MCF 10A (cell line): ENCODE measurements at regions not wholly inside any gene's neighbourhood (a gene's known extent, or its start where the extent isn't known, plus 50 kb on each side); places are given as distances from the start of the nearest gene placed in this dataset.

Experiments
- BruUV-seq: library from RNA; stranded (reverse); fragments of 400-500 nt; replicated peaks from 2 replicates; lab custom pipeline; 2021; lab: Mats Ljungman, UMichigan
- CTCF ChIA-PET: fragments of 300-600 bp; sonication (Branson Sonifier 250); formaldehyde crosslinking; extraction: SDS; loops from one replicate; lab custom pipeline; 2021; ENCODE audit warnings: antibody characterized with exemption, inconsistent platforms; lab: Yijun Ruan, JAX
- POLR2A ChIA-PET: fragments of 300-600, 350-650 bp; sonication (Branson Sonifier 250); formaldehyde crosslinking; extraction: SDS; loops from one replicate; lab custom pipeline; 2020; ENCODE audit warnings: antibody characterized with exemption, inconsistent platforms; lab: Yijun Ruan, JAX
- DNase-seq: peaks from one replicate; pipeline ENCODE4 v3.0.0-alpha.2; 2018; ENCODE audit not compliant: unreplicated experiment
- H3K27ac Mint-ChIP-seq: one replicate; pipeline ENCODE4 v1.8.0; 2022; ENCODE audit warnings: mild to moderate bottlenecking, low read depth, mixed read lengths; ENCODE audit not compliant: unreplicated experiment
- H3K27me3 Mint-ChIP-seq: one replicate; pipeline ENCODE4 v1.8.0; 2022; ENCODE audit warnings: mixed read lengths; ENCODE audit not compliant: insufficient read depth, unreplicated experiment
- H3K36me3 Mint-ChIP-seq: one replicate; pipeline ENCODE4 v1.8.0; 2022; ENCODE audit warnings: mild to moderate bottlenecking, moderate library complexity, mixed read lengths; ENCODE audit not compliant: insufficient read depth, unreplicated experiment
- H3K4me1 Mint-ChIP-seq: one replicate; pipeline ENCODE4 v1.8.0; 2022; ENCODE audit warnings: mixed read lengths; ENCODE audit not compliant: insufficient read depth, unreplicated experiment
- H3K4me3 Mint-ChIP-seq: one replicate; pipeline ENCODE4 v1.8.0; 2022; ENCODE audit warnings: mild to moderate bottlenecking, moderate library complexity, mixed read lengths; ENCODE audit not compliant: unreplicated experiment
- H3K9me3 Mint-ChIP-seq: one replicate; pipeline ENCODE4 v1.8.0; 2022; ENCODE audit warnings: mixed read lengths; ENCODE audit not compliant: unreplicated experiment
- intact Hi-C: fragments of 100-400 bp; cut with micrococcal nuclease; formaldehyde crosslinking; loops from 2 replicates; pipeline ENCODE4 v1.14.1; 2022
- TF ChIP-seq, protein P1 (sequence below): fragments of 200-600 bp; IDR thresholded peaks from one replicate; pipeline ENCODE4 v1.8.0; 2022; ENCODE audit warnings: antibody characterized with exemption, mild to moderate bottlenecking; ENCODE audit not compliant: unreplicated experiment

DNA sequence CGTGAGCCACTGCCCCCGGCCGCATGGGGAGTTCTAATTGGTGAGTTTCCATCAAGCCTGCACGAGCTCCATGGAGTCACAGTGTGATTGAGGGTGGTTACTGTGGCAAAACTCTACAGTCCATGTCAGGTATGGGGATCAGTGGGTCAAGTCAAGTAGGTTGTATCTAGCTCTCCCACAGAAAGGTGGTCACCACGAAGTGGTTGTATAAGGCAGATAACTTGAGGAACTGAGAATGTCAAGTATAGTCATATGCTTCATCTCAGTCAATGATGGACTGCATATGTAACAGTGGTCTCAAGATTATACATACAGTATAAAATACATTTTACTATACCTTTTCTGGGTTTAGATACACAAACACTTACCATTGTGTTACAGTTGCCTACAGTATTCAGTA, 348.6 kb upstream of the ZP4 start:
- no TSS peak for BruUV-seq
- Mint-ChIP-seq H3K36me3 (no peaks in the 10 kb centered on the region), H3K27me3 (no peaks in the 10 kb centered on the region), H3K4me3 (no peak overlapping the region), H3K9me3 (no peaks in the 10 kb centered on the region), H3K4me1 (peaks cover 6% of the 10 kb centered on the region), H3K27ac (no peak overlapping the region)
- intact Hi-C loops: no loop called here
- POLR2A ChIA-PET: no interaction called here
- CTCF ChIA-PET: interaction anchor here (0.6 to 4.0 kb wide), 24 partner anchors 9 to 1738 kb away, joined by 3 to 29 read pairs (median 4); no protein-coding TSS in a partner anchor
- no peak for DNase-seq
- TF ChIP-seq, protein P1, sequence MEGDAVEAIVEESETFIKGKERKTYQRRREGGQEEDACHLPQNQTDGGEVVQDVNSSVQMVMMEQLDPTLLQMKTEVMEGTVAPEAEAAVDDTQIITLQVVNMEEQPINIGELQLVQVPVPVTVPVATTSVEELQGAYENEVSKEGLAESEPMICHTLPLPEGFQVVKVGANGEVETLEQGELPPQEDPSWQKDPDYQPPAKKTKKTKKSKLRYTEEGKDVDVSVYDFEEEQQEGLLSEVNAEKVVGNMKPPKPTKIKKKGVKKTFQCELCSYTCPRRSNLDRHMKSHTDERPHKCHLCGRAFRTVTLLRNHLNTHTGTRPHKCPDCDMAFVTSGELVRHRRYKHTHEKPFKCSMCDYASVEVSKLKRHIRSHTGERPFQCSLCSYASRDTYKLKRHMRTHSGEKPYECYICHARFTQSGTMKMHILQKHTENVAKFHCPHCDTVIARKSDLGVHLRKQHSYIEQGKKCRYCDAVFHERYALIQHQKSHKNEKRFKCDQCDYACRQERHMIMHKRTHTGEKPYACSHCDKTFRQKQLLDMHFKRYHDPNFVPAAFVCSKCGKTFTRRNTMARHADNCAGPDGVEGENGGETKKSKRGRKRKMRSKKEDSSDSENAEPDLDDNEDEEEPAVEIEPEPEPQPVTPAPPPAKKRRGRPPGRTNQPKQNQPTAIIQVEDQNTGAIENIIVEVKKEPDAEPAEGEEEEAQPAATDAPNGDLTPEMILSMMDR: no peak

DNA sequence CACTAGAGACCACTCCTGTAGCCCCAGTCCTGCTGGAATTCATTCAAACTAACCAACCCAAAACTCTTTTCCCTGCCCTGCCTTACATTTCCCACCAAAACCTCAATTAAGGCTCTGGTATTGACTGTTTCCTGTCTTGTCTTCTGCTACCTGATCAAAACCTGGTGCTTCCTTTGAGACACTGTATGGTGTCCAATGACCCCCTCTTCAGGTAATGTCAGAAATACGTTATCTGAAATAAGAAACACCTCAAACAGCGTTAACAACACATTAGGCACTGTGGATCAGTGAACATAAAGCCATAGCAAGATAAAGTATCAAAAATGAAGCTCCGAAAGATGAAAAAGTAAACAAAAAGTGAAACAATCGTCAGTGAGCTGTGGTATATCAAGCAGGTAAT, 343.2 kb upstream of the ZP4 start:
- no peaks in the 10 kb centered on the region for H3K4me1 Mint-ChIP-seq
- no peaks in the 10 kb centered on the region for H3K9me3 Mint-ChIP-seq
- ChIA-PET CTCF (interaction anchor here (0.6 to 3.7 kb wide), 7 partner anchors 16 to 1772 kb away, joined by 3 to 29 read pairs (median 4); no protein-coding TSS in a partner anchor), POLR2A (no interaction called here)
- no peaks in the 10 kb centered on the region for H3K27me3 Mint-ChIP-seq
- H3K27ac Mint-ChIP-seq: no peak overlapping the region
- no peak for DNase-seq
- no peaks in the 10 kb centered on the region for H3K36me3 Mint-ChIP-seq
- no TSS peak for BruUV-seq
- intact Hi-C loops: loop anchor here (1.0 kb wide), 1 partner anchor 370 kb away; no protein-coding TSS in a partner anchor
- no peak overlapping the region for H3K4me3 Mint-ChIP-seq
- TF ChIP-seq, protein P1: no peak

DNA sequence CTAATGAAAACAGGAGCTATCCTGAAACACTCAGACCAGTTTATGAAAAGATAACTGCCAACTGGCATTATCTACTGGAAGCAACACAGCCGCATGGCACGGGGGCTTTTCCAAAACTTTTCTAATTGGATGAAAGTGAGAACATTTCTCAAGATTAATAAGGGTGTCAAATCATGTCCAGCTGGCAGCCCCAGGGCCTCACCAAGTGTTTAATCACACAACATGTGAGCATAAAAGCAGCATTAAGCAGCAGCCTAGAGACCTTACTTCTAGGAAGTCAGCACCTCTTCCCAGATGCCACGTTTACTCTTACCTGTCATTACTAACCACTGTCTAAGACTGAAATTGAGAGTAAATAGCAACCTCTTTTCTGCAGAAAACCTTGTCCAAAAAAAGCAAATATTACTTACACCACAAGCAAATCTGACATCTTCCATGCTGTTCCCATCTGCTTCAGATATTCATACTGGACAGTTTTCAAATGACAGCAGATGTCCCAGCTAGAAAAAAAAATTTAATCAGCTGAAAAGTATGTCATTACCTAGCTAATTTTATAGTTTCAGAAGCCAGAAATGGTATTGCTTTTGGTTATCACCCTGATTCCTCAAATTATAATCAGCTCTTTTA, 341.5 kb upstream of the ZP4 start:
- Mint-ChIP-seq H3K36me3 (no peaks in the 10 kb centered on the region), H3K4me1 (no peaks in the 10 kb centered on the region), H3K9me3 (no peaks in the 10 kb centered on the region), H3K4me3 (no peak overlapping the region), H3K27ac (no peak overlapping the region), H3K27me3 (no peaks in the 10 kb centered on the region)
- DNase-seq: no peak
- intact Hi-C loops: no loop called here
- POLR2A ChIA-PET: interaction anchor here (1.1 kb wide), 1 partner anchor 26 kb away, joined by 3 read pairs; no protein-coding TSS in a partner anchor
- CTCF ChIA-PET: interaction anchor here (0.6 to 3.7 kb wide), 10 partner anchors 11 to 381 kb away, joined by 3 to 29 read pairs (median 4); no protein-coding TSS in a partner anchor
- BruUV-seq: no TSS peak
- TF ChIP-seq, protein P1: no peak

DNA sequence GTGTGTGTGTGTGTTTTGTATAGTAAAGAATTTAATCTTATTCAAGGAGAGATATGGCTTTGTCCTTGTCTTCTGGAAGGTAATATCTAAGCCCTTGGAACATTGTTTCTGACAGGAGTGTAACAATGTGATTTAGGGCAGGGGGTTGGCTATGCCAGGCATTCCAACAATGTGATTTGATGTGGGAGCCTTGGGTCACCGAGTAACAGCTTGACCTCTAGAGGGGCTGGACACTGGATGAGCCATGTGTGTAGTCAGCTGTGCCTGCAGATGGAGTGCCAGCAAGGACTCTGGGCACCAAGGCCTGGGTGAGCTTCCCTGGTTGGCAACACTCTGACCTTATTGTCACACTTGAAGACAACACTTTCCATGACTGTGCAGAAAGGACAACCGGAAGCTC, 336.1 kb upstream of the ZP4 start:
- intact Hi-C loops: no loop called here
- ChIA-PET POLR2A (no interaction called here), CTCF (interaction anchor here (0.5 to 2.8 kb wide), 12 partner anchors 11 to 411 kb away, joined by 3 to 29 read pairs (median 4); no protein-coding TSS in a partner anchor)
- no peaks in the 10 kb centered on the region for H3K9me3 Mint-ChIP-seq
- DNase-seq: no peak
- no peak overlapping the region for H3K4me3 Mint-ChIP-seq
- TF ChIP-seq, protein P1: no peak
- H3K27me3 Mint-ChIP-seq: no peaks in the 10 kb centered on the region
- H3K27ac Mint-ChIP-seq: no peak overlapping the region
- BruUV-seq: no TSS peak
- H3K4me1 Mint-ChIP-seq: peaks cover 5% of the 10 kb centered on the region
- no peaks in the 10 kb centered on the region for H3K36me3 Mint-ChIP-seq
